Suprapubic skin (tissue), 4 donors: ENCODE measurements at regions not wholly inside any gene's neighbourhood (a gene's known extent, or its start where the extent isn't known, plus 50 kb on each side); places are given as distances from the start of the nearest gene placed in this dataset.
"Not testable (repeated sequence)": the region's sequence is repeated elsewhere in the genome, so short reads cannot be mapped to it uniquely, and the experiment has no call there.

ENCODE experiments used
- DNase-seq, 2 donors: peaks; one replicate each; pipeline ENCODE4 v3.0.0-alpha.2; 2019; ENCODE audit warnings: low spot score in 2 of 2
- H3K27ac ChIP-seq: fragments of 200-600 bp; sonication (generic); one replicate; pipeline ENCODE4 v1.5.1; 2019
- H3K27me3 ChIP-seq: fragments of 200-600 bp; sonication (generic); one replicate; pipeline ENCODE4 v1.5.1; 2019
- H3K36me3 ChIP-seq: fragments of 200-600 bp; sonication (generic); one replicate; pipeline ENCODE4 v1.5.1; 2019
- H3K4me1 ChIP-seq: fragments of 200-600 bp; sonication (generic); one replicate; pipeline ENCODE4 v1.5.1; 2019
- H3K4me3 ChIP-seq: fragments of 200-600 bp; sonication (generic); one replicate; pipeline ENCODE4 v1.5.1; 2019; ENCODE audit warnings: mild to moderate bottlenecking
- H3K9me3 ChIP-seq: fragments of 200-600 bp; sonication (generic); one replicate; pipeline ENCODE4 v1.5.1; 2019
- EP300 ChIP-seq: sonication (generic); formaldehyde crosslinking; IDR thresholded peaks from one replicate; pipeline ENCODE4 v1.6.1; 2017; ENCODE audit warnings: antibody characterized with exemption
- POLR2A ChIP-seq, 2 donors: fragments of 450-650 bp; IDR thresholded peaks; one replicate each; pipeline ENCODE4 v1.6.1; 2017; ENCODE audit warnings: antibody characterized with exemption in 2 of 2, mild to moderate bottlenecking in 2 of 2, moderate library complexity in 2 of 2
- POLR2AphosphoS5 ChIP-seq, 3 donors: sonication (generic); formaldehyde crosslinking; IDR thresholded peaks; one replicate each; pipeline ENCODE4 v1.6.1; 2017; ENCODE audit warnings: antibody characterized with exemption in 3 of 3
- WGBS: methylation state at CpG from one replicate; pipeline ENCODE4 v1.1.5; 2018; 5-methylcytosine and 5-hydroxymethylcytosine counted together
- TF ChIP-seq, protein P1 (sequence below), 2 donors: fragments of 200-600 bp in 1 of 2; fragments of 450-650 bp in 1 of 2; sonication (generic) in 1 of 2; IDR thresholded peaks; one replicate each; pipeline ENCODE4 v1.5.1; 2016 to 2019; ENCODE audit warnings: antibody characterized with exemption in 2 of 2, mild to moderate bottlenecking in 1 of 2, moderate library complexity in 1 of 2

DNA sequence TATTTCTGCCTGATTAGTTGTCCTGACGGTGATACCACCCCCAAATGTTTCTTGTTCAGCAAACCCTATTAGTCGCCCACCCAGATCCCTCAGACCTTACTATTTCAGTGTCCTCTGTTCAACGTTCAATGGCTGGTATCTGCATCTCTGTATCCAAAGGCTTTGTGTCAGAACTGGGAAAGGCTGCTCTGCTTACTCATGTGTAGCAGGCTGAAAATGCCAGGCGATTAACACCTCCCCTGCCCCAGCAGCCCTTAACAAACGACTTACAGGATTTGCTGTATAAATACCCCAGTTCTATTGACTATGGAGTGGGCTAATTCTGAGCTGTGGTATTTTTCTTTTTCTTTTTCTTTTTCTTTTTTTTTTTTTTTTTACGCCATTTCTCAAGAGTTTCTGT is 415.0 kb downstream of the ZNF674 start:
- Histone ChIP-seq H3K27ac (no peak overlapping the region), H3K4me1 (no peaks in the 10 kb centered on the region), H3K27me3 (no peaks in the 10 kb centered on the region), H3K4me3 (no peak overlapping the region), H3K9me3 (no peaks in the 10 kb centered on the region), H3K36me3 (no peaks in the 10 kb centered on the region)
- no peak for TF ChIP-seq EP300
- TF ChIP-seq, protein P1, sequence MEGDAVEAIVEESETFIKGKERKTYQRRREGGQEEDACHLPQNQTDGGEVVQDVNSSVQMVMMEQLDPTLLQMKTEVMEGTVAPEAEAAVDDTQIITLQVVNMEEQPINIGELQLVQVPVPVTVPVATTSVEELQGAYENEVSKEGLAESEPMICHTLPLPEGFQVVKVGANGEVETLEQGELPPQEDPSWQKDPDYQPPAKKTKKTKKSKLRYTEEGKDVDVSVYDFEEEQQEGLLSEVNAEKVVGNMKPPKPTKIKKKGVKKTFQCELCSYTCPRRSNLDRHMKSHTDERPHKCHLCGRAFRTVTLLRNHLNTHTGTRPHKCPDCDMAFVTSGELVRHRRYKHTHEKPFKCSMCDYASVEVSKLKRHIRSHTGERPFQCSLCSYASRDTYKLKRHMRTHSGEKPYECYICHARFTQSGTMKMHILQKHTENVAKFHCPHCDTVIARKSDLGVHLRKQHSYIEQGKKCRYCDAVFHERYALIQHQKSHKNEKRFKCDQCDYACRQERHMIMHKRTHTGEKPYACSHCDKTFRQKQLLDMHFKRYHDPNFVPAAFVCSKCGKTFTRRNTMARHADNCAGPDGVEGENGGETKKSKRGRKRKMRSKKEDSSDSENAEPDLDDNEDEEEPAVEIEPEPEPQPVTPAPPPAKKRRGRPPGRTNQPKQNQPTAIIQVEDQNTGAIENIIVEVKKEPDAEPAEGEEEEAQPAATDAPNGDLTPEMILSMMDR (IDR thresholded peaks at IDR 0.05): no peak
- TF ChIP-seq POLR2A (IDR thresholded peaks at IDR 0.05): no peak
- TF ChIP-seq POLR2AphosphoS5 (IDR thresholded peaks at IDR 0.05): no peak
- 60% methylated on average over 6 of the region's 6 CpGs for WGBS
- DNase-seq: no peak

DNA sequence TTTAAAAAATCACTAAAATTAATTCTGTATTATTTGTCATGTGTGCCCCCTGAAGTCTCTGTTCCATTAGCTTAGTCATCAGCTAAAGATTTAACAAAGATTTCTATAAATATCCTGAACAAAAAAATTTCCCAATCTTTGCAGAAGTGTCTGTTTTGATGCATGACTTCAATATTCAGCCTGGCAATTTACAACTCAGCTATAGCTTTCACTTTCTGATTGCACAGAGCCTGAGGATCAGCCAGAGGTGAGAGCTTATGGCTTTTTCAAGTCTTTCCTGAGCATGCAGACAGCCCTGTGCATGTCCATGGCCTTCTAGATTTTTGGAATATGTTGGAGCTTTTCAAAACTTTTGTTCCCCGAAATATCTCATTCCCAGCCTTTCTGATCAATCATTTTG is 420.1 kb downstream of the ZNF674 start:
- no peak for DNase-seq
- Histone ChIP-seq H3K36me3 (no peaks in the 10 kb centered on the region), H3K9me3 (no peaks in the 10 kb centered on the region), H3K27ac (no peak overlapping the region), H3K27me3 (no peaks in the 10 kb centered on the region), H3K4me1 (no peaks in the 10 kb centered on the region), H3K4me3 (no peak overlapping the region)
- WGBS: 50% methylated on average over 1 of the region's 1 CpG
- TF ChIP-seq POLR2AphosphoS5 (IDR thresholded peaks at IDR 0.05) (no peak), POLR2A (IDR thresholded peaks at IDR 0.05) (no peak), EP300 (no peak)
- TF ChIP-seq, protein P1 (IDR thresholded peaks at IDR 0.05): no peak

DNA sequence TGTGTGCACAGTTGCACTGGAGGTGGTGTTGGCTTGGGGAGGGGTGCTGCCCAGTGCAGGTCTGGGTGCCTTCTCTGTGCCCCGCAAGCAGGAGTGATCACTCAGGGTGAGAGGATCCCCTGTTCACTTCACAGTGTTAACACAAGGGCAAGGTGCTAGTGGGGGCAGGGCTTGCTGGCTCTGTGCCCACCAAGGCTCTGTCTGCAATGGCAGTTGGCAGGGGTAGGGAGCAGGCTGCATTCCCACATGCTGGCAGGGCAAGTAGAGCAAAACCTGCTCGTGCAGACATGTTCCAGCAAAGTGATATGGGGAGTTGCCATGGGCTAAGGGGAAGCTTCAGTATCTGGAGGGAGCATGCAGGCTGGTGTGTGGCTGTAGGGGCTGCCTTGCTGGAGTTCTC is 428.0 kb downstream of the ZNF674 start:
- no peaks in the 10 kb centered on the region for H3K27me3 ChIP-seq
- DNase-seq: peak in 1 of 2 donors; percentile 60
- H3K36me3 ChIP-seq: no peaks in the 10 kb centered on the region
- no peak overlapping the region for H3K4me3 ChIP-seq
- TF ChIP-seq POLR2AphosphoS5 (IDR thresholded peaks at IDR 0.05): no peak
- TF ChIP-seq, protein P1 (IDR thresholded peaks at IDR 0.05): no peak
- TF ChIP-seq POLR2A (IDR thresholded peaks at IDR 0.05): no peak
- TF ChIP-seq EP300: no peak
- H3K9me3 ChIP-seq: no peaks in the 10 kb centered on the region
- 33% methylated on average over 1 of the region's 2 CpGs for WGBS
- H3K27ac ChIP-seq: no peak overlapping the region
- H3K4me1 ChIP-seq: no peaks in the 10 kb centered on the region

DNA sequence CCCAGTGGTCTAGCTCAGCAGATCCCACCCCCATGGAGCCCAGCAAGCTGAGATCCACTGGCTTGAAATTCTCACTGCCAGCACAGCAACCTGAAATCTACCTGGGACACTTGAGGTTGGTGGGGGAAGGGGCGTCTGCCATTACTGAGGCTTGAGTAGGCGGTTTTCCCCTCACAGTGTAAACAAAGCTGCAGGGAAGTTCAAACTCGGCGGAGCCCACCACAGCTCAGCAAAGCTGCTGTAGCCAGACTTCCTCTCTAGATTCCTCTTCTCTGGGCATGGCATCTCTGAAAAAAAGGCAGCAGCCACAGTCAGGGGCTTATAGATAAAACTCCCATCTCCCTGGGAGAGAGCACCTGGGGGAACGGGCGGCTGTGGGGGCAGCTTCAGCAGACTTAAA is 457.9 kb downstream of the ZNF674 start:
- H3K36me3 ChIP-seq, H3K4me1 ChIP-seq, H3K27me3 ChIP-seq, DNase-seq, H3K4me3 ChIP-seq, H3K9me3 ChIP-seq, H3K27ac ChIP-seq: not testable (repeated sequence)
- WGBS: 76% methylated on average over 4 of the region's 6 CpGs

DNA sequence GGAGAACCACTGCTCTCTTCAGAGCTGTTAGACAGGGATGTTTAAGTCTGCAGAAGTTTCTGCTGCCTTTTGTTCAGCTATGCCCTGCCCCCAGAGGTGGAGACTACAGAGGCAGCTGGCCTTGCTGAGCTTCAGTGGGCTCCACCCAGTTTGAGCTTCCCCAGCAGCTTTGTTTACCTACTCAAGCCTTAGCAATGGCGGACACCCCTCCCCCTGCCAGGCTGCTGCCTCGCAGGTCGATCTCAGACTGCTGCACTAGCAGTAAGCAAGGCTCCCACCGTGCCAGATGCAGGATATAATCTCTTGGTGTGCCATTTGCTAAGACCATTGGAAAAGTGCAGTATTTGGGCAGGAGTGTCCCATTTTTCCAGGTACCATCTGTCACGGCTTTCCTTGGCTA is 465.1 kb downstream of the ZNF674 start:
- not testable (repeated sequence) for H3K4me1 ChIP-seq, H3K27ac ChIP-seq, DNase-seq, H3K9me3 ChIP-seq, H3K27me3 ChIP-seq, H3K36me3 ChIP-seq, H3K4me3 ChIP-seq
- WGBS: 84% methylated on average over 4 of the region's 5 CpGs

DNA sequence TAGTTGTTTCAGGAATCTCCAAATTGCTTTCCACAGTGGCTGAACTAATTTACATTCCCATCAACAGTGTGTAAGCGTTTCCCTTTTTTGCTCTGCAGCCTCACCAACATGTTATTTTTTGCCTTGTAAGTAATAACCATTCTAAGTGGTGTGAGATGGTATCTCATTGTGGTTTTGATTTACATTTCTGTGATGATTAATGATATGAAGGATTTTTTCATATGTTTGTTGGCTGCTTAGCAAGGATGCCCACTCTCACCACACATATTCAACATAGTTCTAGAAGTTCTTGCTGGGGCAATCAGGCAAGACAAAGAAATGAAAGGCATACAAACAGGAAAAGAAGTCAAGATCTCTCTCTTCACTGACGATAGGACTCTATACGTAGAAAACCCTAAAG is 472.4 kb downstream of the ZNF674 start:
- no peak for DNase-seq
- Histone ChIP-seq H3K27me3 (no peaks in the 10 kb centered on the region), H3K36me3 (no peaks in the 10 kb centered on the region), H3K9me3 (no peaks in the 10 kb centered on the region), H3K4me3 (no peak overlapping the region), H3K4me1 (no peaks in the 10 kb centered on the region), H3K27ac (no peak overlapping the region)
- 76% methylated on average over 3 of the region's 3 CpGs for WGBS
- no peak for TF ChIP-seq POLR2AphosphoS5 (IDR thresholded peaks at IDR 0.05)
- TF ChIP-seq, protein P1 (IDR thresholded peaks at IDR 0.05): no peak
- TF ChIP-seq EP300: no peak
